A673 (cell line): ENCODE measurements at regions not wholly inside any gene's neighbourhood (a gene's known extent, or its start where the extent isn't known, plus 50 kb on each side); places are given as distances from the start of the nearest gene placed in this dataset.

Source experiments
- EZH2 ChIP-seq: fragments of 200-600 bp; sonication (generic); IDR thresholded peaks from 2 replicates; pipeline ENCODE4 v1.6.1; 2017; ENCODE audit warnings: borderline replicate concordance, low read depth, mild to moderate bottlenecking, mixed read lengths, antibody characterized with exemption, low read length; ENCODE audit not compliant: poor library complexity, severe bottlenecking
- TF ChIP-seq, protein P1 (sequence below): fragments of 300-800, 200-600 bp; sonication (generic); conservative IDR thresholded peaks from 2 replicates; pipeline ENCODE4 v1.5.1; 2017; ENCODE audit warnings: low read depth, mild to moderate bottlenecking, antibody characterized with exemption, low read length, moderate library complexity, mixed read lengths

DNA sequence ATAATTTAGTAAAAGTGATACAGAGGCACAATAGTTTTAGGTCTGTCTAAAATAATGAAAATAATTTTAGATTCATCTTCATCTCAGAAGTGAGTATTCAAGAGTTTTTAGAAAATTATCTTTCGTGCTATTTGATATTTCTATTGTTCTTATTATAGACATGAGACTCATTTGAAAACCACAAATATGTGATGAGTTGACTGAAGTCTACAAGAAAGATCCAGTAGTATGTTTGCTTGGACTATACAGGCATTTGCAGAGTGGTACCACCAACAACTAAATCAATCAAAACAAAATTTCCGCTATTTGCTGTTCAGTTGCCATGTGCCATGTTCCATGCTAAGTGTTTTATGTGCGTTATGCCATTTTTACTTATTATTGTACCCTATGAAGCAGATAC lies 1318.5 kb downstream of the STIM2 start:
- TF ChIP-seq, protein P1, sequence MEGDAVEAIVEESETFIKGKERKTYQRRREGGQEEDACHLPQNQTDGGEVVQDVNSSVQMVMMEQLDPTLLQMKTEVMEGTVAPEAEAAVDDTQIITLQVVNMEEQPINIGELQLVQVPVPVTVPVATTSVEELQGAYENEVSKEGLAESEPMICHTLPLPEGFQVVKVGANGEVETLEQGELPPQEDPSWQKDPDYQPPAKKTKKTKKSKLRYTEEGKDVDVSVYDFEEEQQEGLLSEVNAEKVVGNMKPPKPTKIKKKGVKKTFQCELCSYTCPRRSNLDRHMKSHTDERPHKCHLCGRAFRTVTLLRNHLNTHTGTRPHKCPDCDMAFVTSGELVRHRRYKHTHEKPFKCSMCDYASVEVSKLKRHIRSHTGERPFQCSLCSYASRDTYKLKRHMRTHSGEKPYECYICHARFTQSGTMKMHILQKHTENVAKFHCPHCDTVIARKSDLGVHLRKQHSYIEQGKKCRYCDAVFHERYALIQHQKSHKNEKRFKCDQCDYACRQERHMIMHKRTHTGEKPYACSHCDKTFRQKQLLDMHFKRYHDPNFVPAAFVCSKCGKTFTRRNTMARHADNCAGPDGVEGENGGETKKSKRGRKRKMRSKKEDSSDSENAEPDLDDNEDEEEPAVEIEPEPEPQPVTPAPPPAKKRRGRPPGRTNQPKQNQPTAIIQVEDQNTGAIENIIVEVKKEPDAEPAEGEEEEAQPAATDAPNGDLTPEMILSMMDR: no peak
- TF ChIP-seq EZH2: no peak
